Astrocyte (in vitro differentiated cells and primary cell): ENCODE measurements at regions not wholly inside any gene's neighbourhood (a gene's known extent, or its start where the extent isn't known, plus 50 kb on each side); places are given as distances from the start of the nearest gene placed in this dataset.

Experiments used
- DNase-seq: peaks from one replicate; pipeline ENCODE4 v3.0.0-alpha.2; 2010; ENCODE audit warnings: low read depth
- FAIRE-seq: peaks from 2 replicates; lab custom pipeline; 2011; peaks lifted over from hg19 to GRCh38; lab: Jason Lieb, UNC
- H2AFZ ChIP-seq: 2 replicates; pipeline ENCODE4 v1.6.0; 2012; ENCODE audit warnings: low read depth, low read length, inconsistent platforms
- H3K27ac ChIP-seq: 2 replicates; pipeline ENCODE4 v1.5.1; 2011; ENCODE audit warnings: low read depth, low read length, inconsistent platforms
- H3K27me3 ChIP-seq: 2 replicates; pipeline ENCODE4 v1.6.0; 2011; ENCODE audit warnings: low read length, inconsistent platforms; ENCODE audit not compliant: insufficient read depth
- H3K36me3 ChIP-seq: 2 replicates; pipeline ENCODE4 v1.5.1; 2011; ENCODE audit warnings: low read length, inconsistent platforms; ENCODE audit not compliant: insufficient read depth
- H3K4me1 ChIP-seq: 2 replicates; pipeline ENCODE4 v1.5.1; 2011; ENCODE audit warnings: low read length, inconsistent platforms; ENCODE audit not compliant: insufficient read depth
- H3K4me2 ChIP-seq: 2 replicates; pipeline ENCODE4 v1.6.0; 2012; ENCODE audit warnings: low read length, inconsistent platforms
- H3K4me3 ChIP-seq: 2 replicates; pipeline ENCODE4 v1.5.1; 2011; ENCODE audit warnings: low read depth, mild to moderate bottlenecking, low read length, inconsistent platforms; ENCODE audit not compliant: insufficient read depth
- H3K79me2 ChIP-seq: 2 replicates; pipeline ENCODE4 v1.6.0; 2012; ENCODE audit warnings: mild to moderate bottlenecking, low read length, inconsistent platforms; ENCODE audit not compliant: insufficient read depth
- H3K9ac ChIP-seq: 2 replicates; pipeline ENCODE4 v1.6.0; 2012; ENCODE audit warnings: mild to moderate bottlenecking, low read length, inconsistent platforms
- H3K9me3 ChIP-seq: 2 replicates; pipeline ENCODE4 v1.5.1; 2012; ENCODE audit warnings: low read depth, mild to moderate bottlenecking, low read length, inconsistent platforms; ENCODE audit not compliant: insufficient read depth
- H4K20me1 ChIP-seq: 2 replicates; pipeline ENCODE4 v1.6.0; 2012; ENCODE audit warnings: low read length, inconsistent platforms; ENCODE audit not compliant: insufficient read depth
- H3K27ac Mint-ChIP-seq: one replicate; pipeline ENCODE4 v1.8.0; 2021; ENCODE audit warnings: mild to moderate bottlenecking, mixed read lengths; ENCODE audit not compliant: unreplicated experiment
- H3K27me3 Mint-ChIP-seq: one replicate; pipeline ENCODE4 v1.8.0; 2021; ENCODE audit warnings: low read depth, mixed read lengths; ENCODE audit not compliant: unreplicated experiment
- H3K36me3 Mint-ChIP-seq: one replicate; pipeline ENCODE4 v1.8.0; 2021; ENCODE audit warnings: low read depth, mixed read lengths; ENCODE audit not compliant: unreplicated experiment
- H3K4me1 Mint-ChIP-seq: one replicate; pipeline ENCODE4 v1.8.0; 2021; ENCODE audit warnings: low read depth, mixed read lengths; ENCODE audit not compliant: unreplicated experiment
- H3K4me3 Mint-ChIP-seq: one replicate; pipeline ENCODE4 v1.8.0; 2021; ENCODE audit warnings: mild to moderate bottlenecking, moderate library complexity, mixed read lengths; ENCODE audit not compliant: unreplicated experiment
- H3K9me3 Mint-ChIP-seq: one replicate; pipeline ENCODE4 v1.8.0; 2021; ENCODE audit warnings: mild to moderate bottlenecking, mixed read lengths; ENCODE audit not compliant: unreplicated experiment
- EZH2 ChIP-seq: IDR thresholded peaks from 2 replicates; pipeline ENCODE4 v1.6.1; 2012; ENCODE audit warnings: mild to moderate bottlenecking, low read length, inconsistent platforms; ENCODE audit not compliant: insufficient read depth
- TF ChIP-seq, protein P1 (sequence below): IDR thresholded peaks from 2 replicates; pipeline ENCODE4 v1.5.1; 2011; ENCODE audit warnings: low read depth, mild to moderate bottlenecking, inconsistent platforms, low read length, moderate library complexity; ENCODE audit not compliant: insufficient read depth

DNA sequence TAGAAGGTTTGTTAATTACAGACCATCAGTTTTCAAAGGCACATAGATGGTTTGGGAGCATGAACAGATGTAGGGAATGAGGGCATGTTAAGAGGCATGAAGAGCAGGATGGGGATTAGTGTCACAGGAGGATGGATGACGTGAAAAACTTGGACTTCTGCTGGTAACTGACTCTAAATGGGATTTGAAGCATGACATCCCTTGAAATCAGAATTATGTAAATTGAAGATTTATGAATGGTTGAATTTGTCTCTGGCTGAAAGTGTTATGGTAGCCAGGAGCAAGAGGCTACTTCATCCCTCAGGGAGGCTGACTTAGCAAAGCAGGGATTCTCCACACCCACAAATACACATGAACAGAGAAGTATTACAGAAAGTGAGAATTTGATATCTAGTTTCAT, 454.6 kb downstream of the MAGEB5 start:
- no peaks in the 10 kb centered on the region for H3K9me3 ChIP-seq
- H3K4me3 ChIP-seq: no peak overlapping the region
- H3K79me2 ChIP-seq: no peaks in the 10 kb centered on the region
- Mint-ChIP-seq H3K27me3 (no peaks in the 10 kb centered on the region), H3K9me3 (no peaks in the 10 kb centered on the region), H3K36me3 (no peaks in the 10 kb centered on the region), H3K27ac (no peak overlapping the region), H3K4me3 (no peak overlapping the region), H3K4me1 (peaks cover 8% of the 10 kb centered on the region)
- H3K36me3 ChIP-seq: no peaks in the 10 kb centered on the region
- H3K9ac ChIP-seq: no peak overlapping the region
- DNase-seq: no peak
- H3K4me1 ChIP-seq: no peaks in the 10 kb centered on the region
- H3K4me2 ChIP-seq: no peak overlapping the region
- FAIRE-seq: no peak
- H2AFZ ChIP-seq: no peak overlapping the region
- H3K27ac ChIP-seq: no peak overlapping the region
- H3K27me3 ChIP-seq: no peaks in the 10 kb centered on the region
- no peaks in the 10 kb centered on the region for H4K20me1 ChIP-seq
- TF ChIP-seq EZH2: no peak
- TF ChIP-seq, protein P1, sequence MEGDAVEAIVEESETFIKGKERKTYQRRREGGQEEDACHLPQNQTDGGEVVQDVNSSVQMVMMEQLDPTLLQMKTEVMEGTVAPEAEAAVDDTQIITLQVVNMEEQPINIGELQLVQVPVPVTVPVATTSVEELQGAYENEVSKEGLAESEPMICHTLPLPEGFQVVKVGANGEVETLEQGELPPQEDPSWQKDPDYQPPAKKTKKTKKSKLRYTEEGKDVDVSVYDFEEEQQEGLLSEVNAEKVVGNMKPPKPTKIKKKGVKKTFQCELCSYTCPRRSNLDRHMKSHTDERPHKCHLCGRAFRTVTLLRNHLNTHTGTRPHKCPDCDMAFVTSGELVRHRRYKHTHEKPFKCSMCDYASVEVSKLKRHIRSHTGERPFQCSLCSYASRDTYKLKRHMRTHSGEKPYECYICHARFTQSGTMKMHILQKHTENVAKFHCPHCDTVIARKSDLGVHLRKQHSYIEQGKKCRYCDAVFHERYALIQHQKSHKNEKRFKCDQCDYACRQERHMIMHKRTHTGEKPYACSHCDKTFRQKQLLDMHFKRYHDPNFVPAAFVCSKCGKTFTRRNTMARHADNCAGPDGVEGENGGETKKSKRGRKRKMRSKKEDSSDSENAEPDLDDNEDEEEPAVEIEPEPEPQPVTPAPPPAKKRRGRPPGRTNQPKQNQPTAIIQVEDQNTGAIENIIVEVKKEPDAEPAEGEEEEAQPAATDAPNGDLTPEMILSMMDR: no peak

DNA sequence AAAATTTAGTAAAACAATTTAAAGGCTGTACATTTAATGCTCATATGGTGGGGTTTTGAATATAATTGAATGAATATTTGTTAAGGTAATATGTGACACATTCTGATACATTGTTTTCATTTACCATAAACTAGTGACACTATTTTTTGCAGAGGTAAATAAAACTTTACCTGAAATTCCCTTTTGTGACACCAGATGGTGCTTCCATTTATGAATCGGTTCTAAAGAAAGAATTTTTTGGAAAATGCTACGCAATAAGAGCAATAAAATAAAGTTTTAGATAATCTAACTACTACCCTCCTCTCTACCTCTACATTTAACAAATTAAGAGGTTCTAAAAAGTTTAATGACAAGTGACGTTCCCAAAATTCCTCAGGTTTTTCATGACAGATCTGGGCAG, 448.9 kb downstream of the MAGEB5 start:
- Histone ChIP-seq H3K9me3 (no peaks in the 10 kb centered on the region), H2AFZ (no peak overlapping the region), H3K4me2 (no peak overlapping the region), H3K36me3 (no peaks in the 10 kb centered on the region), H3K4me1 (no peaks in the 10 kb centered on the region), H3K27ac (no peak overlapping the region), H3K4me3 (no peak overlapping the region), H3K27me3 (no peaks in the 10 kb centered on the region), H3K9ac (no peak overlapping the region), H3K79me2 (no peaks in the 10 kb centered on the region), H4K20me1 (no peaks in the 10 kb centered on the region)
- FAIRE-seq (peak; percentile 32), DNase-seq (no peak)
- Mint-ChIP-seq H3K27ac (no peak overlapping the region), H3K4me3 (no peak overlapping the region), H3K4me1 (peaks cover 7% of the 10 kb centered on the region), H3K36me3 (no peaks in the 10 kb centered on the region), H3K27me3 (no peaks in the 10 kb centered on the region), H3K9me3 (no peaks in the 10 kb centered on the region)
- TF ChIP-seq EZH2: no peak
- TF ChIP-seq, protein P1: no peak

DNA sequence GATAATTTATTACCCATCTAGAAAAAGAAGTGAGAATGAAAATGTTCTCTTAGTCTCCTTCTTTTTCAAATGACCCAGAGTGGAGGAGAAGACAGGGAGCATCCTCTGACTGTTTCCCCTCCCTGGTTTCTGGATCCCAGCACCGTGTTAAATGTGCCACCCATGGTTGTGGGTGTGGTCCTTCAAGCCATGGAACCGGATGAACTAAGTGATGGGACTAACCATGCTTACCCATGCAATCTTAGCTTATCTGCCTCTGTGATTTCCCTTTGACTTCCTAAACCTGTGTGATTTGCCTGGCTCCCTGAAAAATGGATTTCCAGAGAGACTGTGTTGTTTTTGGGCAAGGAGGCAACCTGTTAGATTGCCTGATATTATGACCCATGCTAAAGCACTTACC, 437.1 kb downstream of the MAGEB5 start:
- Histone ChIP-seq H3K79me2 (no peaks in the 10 kb centered on the region), H3K4me2 (no peak overlapping the region), H3K9me3 (peaks cover 4% of the 10 kb centered on the region), H3K27ac (no peak overlapping the region), H4K20me1 (no peaks in the 10 kb centered on the region), H3K36me3 (no peaks in the 10 kb centered on the region), H3K27me3 (no peaks in the 10 kb centered on the region), H3K9ac (no peak overlapping the region), H2AFZ (no peak overlapping the region), H3K4me3 (no peak overlapping the region), H3K4me1 (no peaks in the 10 kb centered on the region)
- Mint-ChIP-seq H3K27me3 (no peaks in the 10 kb centered on the region), H3K36me3 (no peaks in the 10 kb centered on the region), H3K4me1 (no peaks in the 10 kb centered on the region), H3K27ac (no peak overlapping the region), H3K9me3 (peaks cover 9% of the 10 kb centered on the region), H3K4me3 (no peak overlapping the region)
- FAIRE-seq (peak; percentile 17), DNase-seq (no peak)
- no peak for TF ChIP-seq EZH2
- TF ChIP-seq, protein P1: no peak
